Fibroblast of lung (primary cell): ENCODE measurements at regions not wholly inside any gene's neighbourhood (a gene's known extent, or its start where the extent isn't known, plus 50 kb on each side); places are given as distances from the start of the nearest gene placed in this dataset.

Experiments
- EZH2 ChIP-seq: IDR thresholded peaks from 2 replicates; pipeline ENCODE4 v1.5.1; 2012; ENCODE audit warnings: low read length, control low read depth, mild to moderate bottlenecking; ENCODE audit errors: missing control alignments
- TF ChIP-seq, protein P1 (sequence below), 2 donors: IDR thresholded peaks in 1 of 2; conservative IDR thresholded peaks in 1 of 2; 1 replicate in 1 of 2; 2 replicates in 1 of 2; pipeline ENCODE4 v1.5.1; 2011 to 2012; ENCODE audit warnings: low read length in 2 of 2, control low read depth in 1 of 2, inconsistent platforms in 1 of 2, low read depth in 1 of 2, mild to moderate bottlenecking in 1 of 2

DNA sequence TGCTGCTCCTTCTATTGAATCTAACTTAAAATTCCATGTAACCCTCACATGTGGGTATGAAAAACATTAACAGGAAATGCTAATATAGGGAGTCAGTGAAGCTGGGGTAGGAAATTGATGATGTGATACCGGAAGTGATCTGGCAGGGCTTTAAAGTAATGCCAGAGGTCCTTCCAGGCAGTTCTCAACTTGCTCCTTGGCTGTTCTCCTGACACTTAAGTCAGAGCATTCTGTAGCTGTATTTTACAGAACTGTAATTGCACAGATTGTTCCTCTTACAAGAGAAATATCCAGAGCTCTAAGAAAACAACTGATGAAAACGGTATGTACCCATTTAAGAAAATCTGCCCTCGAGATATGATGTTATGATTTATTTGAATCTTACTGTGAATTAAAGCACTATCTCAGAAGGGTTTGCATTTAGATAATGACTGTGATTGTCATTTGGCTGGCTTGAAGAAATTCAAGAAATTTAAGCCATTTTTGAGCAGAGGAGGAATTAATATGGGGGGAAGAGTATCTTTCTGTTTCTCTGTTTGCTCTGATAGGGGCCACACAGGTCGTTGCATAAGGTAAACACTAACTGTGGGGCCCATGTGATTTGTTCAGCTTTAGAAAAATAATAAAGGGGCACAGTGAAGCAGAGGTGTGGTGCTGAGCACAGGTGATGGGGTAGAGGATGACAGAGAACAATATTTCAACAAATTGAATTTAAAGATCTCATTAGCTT, 88.4 kb downstream of the BBS10 start:
- TF ChIP-seq, protein P1, sequence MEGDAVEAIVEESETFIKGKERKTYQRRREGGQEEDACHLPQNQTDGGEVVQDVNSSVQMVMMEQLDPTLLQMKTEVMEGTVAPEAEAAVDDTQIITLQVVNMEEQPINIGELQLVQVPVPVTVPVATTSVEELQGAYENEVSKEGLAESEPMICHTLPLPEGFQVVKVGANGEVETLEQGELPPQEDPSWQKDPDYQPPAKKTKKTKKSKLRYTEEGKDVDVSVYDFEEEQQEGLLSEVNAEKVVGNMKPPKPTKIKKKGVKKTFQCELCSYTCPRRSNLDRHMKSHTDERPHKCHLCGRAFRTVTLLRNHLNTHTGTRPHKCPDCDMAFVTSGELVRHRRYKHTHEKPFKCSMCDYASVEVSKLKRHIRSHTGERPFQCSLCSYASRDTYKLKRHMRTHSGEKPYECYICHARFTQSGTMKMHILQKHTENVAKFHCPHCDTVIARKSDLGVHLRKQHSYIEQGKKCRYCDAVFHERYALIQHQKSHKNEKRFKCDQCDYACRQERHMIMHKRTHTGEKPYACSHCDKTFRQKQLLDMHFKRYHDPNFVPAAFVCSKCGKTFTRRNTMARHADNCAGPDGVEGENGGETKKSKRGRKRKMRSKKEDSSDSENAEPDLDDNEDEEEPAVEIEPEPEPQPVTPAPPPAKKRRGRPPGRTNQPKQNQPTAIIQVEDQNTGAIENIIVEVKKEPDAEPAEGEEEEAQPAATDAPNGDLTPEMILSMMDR (conservative IDR thresholded peaks at IDR 0.05 in 1 of 2, IDR thresholded peaks at IDR 0.05 in 1 of 2; ENCODE audit: low read depth in 1 of 2, low read length in 2 of 2), result no peak
- no peak for TF ChIP-seq EZH2
